ENCODE measurements at regions not wholly inside any gene's neighbourhood (a gene's known extent, or its start where the extent isn't known, plus 50 kb on each side); places are given as distances from the start of the nearest gene placed in this dataset.

DNA sequence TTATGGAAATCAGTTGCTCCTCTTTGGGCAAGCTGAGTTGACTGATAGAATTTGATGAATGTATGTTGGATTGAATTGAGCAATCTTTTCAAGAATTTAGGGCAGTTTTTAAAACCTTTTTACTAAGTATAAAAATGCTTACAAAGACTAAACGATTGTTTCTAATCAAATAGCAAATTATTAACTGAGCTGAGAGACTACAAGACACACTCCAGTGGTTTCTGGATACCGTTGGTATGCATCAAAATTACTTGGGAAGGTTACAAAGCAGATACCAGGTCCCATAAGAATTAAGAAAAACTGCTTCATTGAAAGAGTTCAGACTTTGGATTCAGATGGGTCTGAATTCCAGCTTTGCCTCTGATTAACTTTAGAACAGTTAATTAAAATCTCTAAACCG lies 721.4 kb downstream of the FAM181B start:
- TF ChIP-seq ZBTB7A (IDR thresholded peaks at IDR 0.05; ENCODE audit: low read depth) (no peak), NFIC (IDR thresholded peaks at IDR 0.05) (no peak)
- TF ChIP-seq, protein P1, sequence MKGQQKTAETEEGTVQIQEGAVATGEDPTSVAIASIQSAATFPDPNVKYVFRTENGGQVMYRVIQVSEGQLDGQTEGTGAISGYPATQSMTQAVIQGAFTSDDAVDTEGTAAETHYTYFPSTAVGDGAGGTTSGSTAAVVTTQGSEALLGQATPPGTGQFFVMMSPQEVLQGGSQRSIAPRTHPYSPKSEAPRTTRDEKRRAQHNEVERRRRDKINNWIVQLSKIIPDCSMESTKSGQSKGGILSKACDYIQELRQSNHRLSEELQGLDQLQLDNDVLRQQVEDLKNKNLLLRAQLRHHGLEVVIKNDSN (IDR thresholded peaks at IDR 0.05) = no peak

Data from Ishikawa (cell line).